ENCODE measurements at regions not wholly inside any gene's neighbourhood (a gene's known extent, or its start where the extent isn't known, plus 50 kb on each side); places are given as distances from the start of the nearest gene placed in this dataset.

- peak; percentile 39 for DNase-seq
Measured at GRCh38 chr5:171580502-171581265, 161.2 kb downstream of the FGF18 start.

DNA sequence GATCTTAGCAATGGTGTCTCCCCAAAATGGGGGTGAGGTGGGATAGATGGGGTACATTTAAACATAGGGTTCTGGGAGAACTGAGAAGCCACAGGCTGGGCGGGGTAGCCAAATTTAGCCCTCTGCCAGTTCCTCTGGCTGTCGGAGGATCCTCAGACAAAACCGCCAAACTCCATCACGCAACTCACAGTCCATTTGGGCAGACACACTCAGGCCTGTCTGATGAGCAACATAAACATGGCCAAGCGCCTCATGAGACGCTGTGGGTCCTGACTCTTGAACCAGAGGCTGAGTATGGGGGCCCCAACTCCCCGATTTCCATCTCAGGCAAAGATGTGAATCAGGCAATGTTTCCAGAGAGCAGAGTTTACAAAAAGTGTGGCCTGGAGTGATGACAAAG is 162.3 kb downstream of the FGF18 start:
- no peak for DNase-seq

- no peak for DNase-seq
Measured at GRCh38 chr5:171582849-171583248, 163.4 kb downstream of the FGF18 start.

GRCh38 chr5:171585981-171586380 is 166.5 kb downstream of the FGF18 start:
- DNase-seq: no peak

GRCh38 chr5:171586436-171586835 is 167.0 kb downstream of the FGF18 start:
- DNase-seq: no peak

GRCh38 chr5:171588046-171588445 is 168.6 kb downstream of the FGF18 start:
- no peak for DNase-seq

DNA sequence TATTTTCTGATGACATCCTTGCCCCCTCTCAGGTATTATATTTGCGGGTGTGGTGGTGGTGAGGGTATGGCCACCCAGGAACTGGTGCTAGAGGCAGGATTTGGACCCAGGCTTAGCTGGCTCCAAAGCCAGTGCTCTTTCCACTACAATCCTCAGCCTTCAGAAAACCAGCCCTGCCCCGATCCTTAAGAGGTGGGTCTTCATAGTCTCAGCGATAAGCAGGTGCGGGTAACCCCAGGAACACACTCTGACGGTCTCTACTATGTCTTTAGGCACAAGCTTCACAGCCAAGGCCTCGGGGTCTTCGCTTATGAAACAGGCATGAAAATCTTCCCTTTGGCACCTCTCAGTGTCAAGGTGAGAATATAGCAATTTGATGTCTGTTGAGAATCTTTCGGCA is 169.3 kb downstream of the FGF18 start:
- DNase-seq: no peak

GRCh38 chr5:171589461-171589860 is 170.0 kb downstream of the FGF18 start:
- DNase-seq: no peak

DNA sequence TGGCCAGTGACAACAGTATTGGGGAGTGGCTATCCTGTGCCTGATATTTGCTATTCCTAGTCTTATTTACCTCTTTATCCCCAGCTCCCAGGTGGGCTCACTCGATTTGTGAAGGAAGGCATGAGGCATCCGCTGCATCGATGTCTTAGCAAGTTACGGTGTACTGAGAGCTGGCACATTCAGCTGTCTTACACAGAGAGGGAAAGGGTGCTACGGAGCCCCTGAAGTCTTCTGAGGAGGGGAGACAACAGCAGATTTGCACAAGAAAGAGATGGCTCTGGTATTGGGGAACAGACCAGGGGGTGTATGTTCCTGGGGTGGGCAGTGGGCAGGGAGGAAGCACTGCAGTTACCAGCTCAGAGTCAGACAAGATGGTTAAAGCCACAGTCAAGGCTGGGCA is 172.6 kb downstream of the FGF18 start:
- DNase-seq: no peak

DNA sequence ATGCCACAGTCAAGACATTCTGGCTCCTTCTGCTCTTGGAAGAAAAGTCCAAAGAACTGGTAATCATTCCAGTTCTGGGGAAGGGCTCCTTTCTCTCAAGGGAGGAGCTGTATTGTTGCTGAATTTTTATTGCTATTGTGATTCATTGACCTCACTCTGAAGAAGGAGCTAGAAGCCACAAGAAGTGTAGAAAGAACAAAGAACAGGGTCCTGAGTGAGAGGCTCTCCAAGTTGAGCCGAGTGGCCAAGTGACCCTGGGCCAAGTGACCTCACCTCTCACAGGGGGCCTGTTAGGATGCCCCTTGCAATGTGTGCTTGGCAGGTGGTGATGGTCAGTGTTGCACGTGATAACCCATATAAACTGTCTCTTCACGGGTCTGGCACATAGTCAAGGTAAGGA is 173.3 kb downstream of the FGF18 start:
- no peak for DNase-seq

DNA sequence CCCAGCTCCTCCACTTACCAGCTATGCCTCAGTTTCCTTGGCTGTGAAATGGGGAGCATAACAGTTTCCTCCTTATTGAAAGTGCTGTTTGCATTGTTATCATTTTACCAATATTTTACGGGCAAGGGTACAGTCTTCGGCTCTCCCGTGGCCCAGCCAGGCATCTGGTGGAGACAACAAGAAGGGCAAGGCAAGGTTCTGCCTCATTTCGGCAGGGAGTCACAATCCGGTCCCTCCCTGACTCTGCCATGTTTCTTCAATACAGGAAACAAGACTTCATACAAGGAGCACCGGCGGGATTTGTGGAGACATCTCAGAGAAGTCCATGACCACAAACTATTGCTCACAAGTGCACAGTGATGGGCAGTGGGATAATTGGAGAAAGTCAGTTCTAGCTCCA is 174.0 kb downstream of the FGF18 start:
- no peak for DNase-seq

GRCh38 chr5:171593976-171594375 is 174.5 kb downstream of the FGF18 start:
- DNase-seq: peak; percentile 0

- no peak for DNase-seq
Measured at GRCh38 chr5:171595401-171595800, 176.0 kb downstream of the FGF18 start.

DNA sequence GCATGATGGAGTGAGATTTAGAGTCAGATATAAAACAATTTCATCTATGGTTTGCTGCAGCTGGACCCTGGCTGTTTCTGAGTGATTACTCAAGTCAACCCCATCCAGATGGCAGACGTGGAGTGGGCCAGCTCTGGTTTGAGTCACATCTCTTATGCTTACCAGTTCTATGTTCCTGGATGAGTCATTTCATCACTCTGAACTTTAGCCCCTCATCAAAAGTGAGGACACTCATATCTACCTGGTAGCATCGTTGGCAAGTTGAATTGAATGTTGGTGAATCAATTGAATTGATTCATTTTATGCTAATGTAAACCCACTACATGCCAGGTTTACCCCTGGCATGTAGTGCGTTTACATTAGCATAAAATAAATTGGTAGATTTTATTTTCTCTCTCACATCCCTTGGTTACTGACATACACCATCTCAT is 176.4 kb downstream of the FGF18 start:
- no peak for DNase-seq

DNA sequence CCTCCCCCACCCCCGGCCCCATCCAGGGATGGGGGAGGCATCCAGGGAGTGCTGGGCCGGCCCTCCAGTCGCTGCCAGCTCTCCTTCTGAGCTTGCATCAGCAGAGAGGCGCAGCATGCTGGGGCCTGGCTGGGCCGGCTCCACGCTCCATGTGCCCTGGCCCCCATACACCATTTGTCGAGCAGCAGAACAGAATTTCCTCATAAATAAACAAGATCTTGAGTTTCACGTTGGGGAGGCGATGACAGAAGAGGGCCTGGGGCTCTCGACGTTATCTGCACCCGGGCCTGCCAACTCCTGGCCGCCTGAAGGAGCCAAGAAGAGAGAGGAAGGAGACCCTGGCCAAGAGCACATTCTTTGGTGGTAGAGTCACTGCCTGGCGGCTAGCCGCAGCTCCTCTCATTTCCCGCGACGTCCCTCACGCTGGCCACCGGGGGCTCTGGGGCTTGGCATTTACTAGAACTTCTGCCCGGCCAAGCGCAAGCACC is 177.0 kb downstream of the FGF18 start:
- no peak for DNase-seq

DNA sequence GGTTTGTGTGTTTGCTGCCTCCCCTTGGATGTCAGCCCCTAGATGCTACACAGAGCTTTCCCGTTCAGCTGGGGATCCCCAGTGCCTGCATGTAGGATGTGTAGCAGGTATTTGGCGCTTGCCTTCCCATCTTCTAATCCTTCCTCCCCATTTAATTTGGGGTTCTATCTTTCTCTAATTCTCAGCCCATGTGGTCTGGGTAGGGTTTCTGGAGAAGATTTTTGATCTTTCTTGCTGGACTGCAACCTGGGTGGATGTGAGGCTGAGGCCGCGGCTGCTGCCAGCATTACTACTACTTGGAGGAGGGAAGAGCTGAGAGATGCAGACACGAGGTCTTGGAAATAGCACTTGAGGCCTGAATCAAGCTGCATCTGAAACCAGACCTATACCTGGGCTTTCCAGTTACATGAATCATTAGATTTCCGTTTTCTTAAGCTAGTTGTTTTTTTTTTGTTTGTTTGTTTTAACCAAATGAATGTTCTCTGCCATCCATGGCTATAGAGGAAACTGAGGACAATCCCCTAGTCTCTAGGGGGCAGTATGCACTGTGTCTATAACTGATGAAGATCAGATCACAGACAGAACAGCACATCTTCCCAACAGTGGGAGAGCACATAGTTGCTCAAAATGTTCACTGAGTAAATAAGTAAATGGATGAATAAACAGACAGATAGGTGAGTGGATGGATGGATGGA is 178.6 kb downstream of the FGF18 start:
- no peak for DNase-seq

GRCh38 chr5:171598641-171599152 is 179.2 kb downstream of the FGF18 start:
- no peak for DNase-seq

DNA sequence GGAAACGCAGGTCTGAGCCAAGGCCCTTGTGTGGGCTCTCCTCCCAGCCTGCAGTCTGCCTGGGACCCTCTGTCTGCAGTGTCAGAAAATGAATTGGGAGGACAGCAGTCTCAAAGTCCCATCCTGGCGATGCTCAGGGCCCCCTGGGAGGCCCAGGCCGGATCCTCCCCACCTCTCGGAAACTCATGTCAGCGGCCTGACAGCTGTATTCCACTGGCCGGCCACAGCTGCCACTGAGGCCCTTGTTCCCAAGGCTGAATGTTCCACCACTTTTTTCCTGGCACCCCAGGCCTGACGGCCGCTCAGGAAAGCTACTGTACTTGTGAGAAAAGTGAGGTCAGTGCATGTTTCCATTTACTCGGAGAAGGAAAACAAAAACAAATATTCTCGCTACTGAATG is 180.0 kb downstream of the FGF18 start:
- DNase-seq: no peak

DNA sequence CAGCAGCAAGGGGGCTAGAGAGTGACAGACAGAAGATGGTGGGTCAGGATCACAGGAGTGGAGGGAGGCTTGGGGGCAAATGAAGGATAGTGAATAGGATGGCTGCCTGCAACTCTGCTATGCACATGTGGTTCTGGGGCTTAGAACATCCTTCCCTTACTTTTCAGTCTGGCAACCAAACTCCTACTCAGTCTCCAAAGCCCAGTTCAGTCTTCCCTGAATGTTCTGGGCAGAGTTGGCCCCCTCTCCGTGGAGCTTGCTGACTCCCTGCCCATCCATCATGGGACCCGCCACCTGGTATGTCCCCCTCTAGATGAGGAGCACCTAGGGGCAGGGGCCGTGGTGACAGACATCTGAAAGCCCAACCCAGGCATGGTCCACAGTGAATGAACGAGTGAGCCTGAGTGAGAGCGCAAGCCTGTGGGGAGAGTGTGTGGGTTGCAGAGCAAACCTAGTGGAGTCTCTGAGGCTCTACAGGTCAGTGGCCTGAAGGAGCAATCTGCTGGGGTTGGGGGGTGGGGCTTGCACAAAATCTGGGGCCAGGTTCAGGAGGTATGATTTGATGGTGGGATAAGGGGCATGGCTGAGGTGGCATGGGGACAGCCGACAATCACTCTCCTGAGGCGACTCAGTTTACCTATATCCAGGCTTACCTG is 180.6 kb downstream of the FGF18 start:
- DNase-seq: no peak

DNA sequence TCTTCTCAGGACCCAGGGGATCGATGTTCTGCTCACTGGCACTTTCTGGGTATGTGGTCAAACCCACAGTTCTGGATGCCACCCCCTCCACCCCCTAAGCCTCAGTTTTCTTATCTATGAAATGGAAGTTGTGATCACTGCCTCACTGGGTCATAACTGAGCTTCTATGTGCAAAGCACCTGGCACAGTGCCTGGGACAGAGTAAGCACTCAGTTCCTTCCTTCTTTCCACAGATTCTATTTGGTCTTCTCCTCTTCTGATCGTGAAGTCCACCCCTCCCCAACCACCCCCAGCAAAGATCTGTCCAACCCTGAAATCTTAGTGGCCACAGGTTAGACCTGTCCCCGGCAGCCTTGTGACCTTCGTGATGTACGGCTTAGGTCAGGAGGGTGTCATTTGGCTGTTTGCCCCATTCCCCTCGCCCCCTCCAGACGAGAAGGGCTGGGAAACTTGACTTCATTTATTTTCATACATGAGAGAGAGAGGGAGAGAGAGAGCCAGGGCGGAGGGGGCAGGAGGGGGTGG is 181.4 kb downstream of the FGF18 start:
- DNase-seq: no peak

GRCh38 chr5:171601266-171601881 is 181.9 kb downstream of the FGF18 start:
- no peak for DNase-seq

GRCh38 chr5:171603591-171603990 is 182.0 kb upstream of the SMIM23 start:
- no peak for DNase-seq

DNA sequence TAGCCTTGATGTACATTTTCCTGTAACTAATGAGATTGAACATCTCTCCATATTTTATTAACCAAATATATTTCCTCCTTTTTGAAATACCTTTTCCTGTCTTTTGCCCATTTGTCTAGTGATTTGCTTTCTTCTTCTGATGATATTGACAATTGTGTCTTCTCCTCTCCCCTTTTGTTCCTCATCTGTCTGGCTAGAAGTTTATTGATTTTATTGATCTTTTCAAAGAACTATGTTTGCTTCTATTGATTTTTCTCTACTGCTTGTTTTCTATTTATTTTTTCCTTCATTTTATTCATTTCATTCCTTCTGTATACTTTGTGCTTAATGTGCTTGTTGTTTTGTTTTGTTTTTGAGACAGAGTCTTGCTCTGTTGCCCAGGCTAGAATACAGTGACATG is 181.4 kb upstream of the SMIM23 start:
- DNase-seq: no peak

All from NCI-H82 (cell line).